Erythroblast (primary cell): ENCODE measurements at regions not wholly inside any gene's neighbourhood (a gene's known extent, or its start where the extent isn't known, plus 50 kb on each side); places are given as distances from the start of the nearest gene placed in this dataset.

Experiments used
- GATA1 ChIP-seq: IDR thresholded peaks from 2 replicates; pipeline ENCODE4 v1.6.1; 2011; ENCODE audit warnings: low read depth, mild to moderate bottlenecking, control low read depth, low read length, moderate library complexity
- POLR2A ChIP-seq: IDR thresholded peaks from 2 replicates; pipeline ENCODE4 v1.6.1; 2011; ENCODE audit warnings: mild to moderate bottlenecking, low read length

DNA sequence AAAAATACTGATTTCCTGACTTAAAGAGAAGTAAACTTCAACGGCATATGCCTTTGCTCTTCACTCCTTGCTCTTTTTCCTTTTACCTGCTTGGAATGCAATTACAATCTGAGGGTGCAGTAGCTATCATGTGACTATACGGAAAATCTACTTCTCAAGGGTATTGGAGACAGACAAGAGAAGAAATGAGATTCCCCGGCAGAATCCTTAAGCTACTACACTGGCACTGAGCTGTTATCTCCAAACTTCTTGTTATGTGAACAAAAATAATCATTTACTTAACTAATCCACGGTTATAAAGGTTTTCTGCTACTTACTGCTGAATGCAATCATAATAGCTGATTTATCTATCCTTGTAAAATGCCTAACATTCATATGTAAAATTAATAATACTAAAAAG, 118.0 kb upstream of the IFNG-AS1 start:
- no peak for TF ChIP-seq POLR2A
- no peak for TF ChIP-seq GATA1
